A549 (cell line): ENCODE measurements at regions not wholly inside any gene's neighbourhood (a gene's known extent, or its start where the extent isn't known, plus 50 kb on each side); places are given as distances from the start of the nearest gene placed in this dataset.

Experiments
- CBX8 ChIP-seq: fragments of 200-600 bp; sonication (generic); IDR thresholded peaks from 2 replicates; pipeline ENCODE4 v1.6.1; 2016
- EP300 ChIP-seq, 2 experiments: fragments of >200 bp; sonication (Bioruptor Twin); formaldehyde crosslinking; IDR thresholded peaks; 2 replicates in 1 of 2; 3 replicates in 1 of 2; pipeline ENCODE4 v1.6.1; 2016 to 2017
- HDAC2 ChIP-seq: fragments of 200-600 bp; sonication (generic); IDR thresholded peaks from 2 replicates; pipeline ENCODE4 v1.6.1; 2016
- POLR2A ChIP-seq: IDR thresholded peaks from 2 replicates; pipeline ENCODE4 v1.6.1; 2012; ENCODE audit warnings: mild to moderate bottlenecking, low read length
- POLR2AphosphoS2 ChIP-seq: conservative IDR thresholded peaks from 2 replicates; pipeline ENCODE4 v1.6.1; 2012; ENCODE audit warnings: low read length, improper control_type of control experiment, inconsistent platforms
- SREBF2 ChIP-seq: fragments of 450-650 bp; IDR thresholded peaks from 2 replicates; pipeline ENCODE4 v1.6.1; 2014; ENCODE audit warnings: mild to moderate bottlenecking, moderate library complexity
- USF2 ChIP-seq: fragments of 450-650 bp; IDR thresholded peaks from 2 replicates; pipeline ENCODE4 v1.6.1; 2014; ENCODE audit warnings: antibody characterized with exemption
- ZNF302 ChIP-seq: fragments of 250-450 bp; sonication (Bioruptor Pico); IDR thresholded peaks from 2 replicates; pipeline ENCODE4 v1.9.0; 2021; ENCODE audit warnings: inconsistent platforms, mild to moderate bottlenecking, moderate library complexity
- TF ChIP-seq, protein P1 (sequence below): fragments of >200 bp; sonication (Bioruptor Twin); formaldehyde crosslinking; IDR thresholded peaks from 3 replicates; pipeline ENCODE4 v1.5.1; 2016

DNA sequence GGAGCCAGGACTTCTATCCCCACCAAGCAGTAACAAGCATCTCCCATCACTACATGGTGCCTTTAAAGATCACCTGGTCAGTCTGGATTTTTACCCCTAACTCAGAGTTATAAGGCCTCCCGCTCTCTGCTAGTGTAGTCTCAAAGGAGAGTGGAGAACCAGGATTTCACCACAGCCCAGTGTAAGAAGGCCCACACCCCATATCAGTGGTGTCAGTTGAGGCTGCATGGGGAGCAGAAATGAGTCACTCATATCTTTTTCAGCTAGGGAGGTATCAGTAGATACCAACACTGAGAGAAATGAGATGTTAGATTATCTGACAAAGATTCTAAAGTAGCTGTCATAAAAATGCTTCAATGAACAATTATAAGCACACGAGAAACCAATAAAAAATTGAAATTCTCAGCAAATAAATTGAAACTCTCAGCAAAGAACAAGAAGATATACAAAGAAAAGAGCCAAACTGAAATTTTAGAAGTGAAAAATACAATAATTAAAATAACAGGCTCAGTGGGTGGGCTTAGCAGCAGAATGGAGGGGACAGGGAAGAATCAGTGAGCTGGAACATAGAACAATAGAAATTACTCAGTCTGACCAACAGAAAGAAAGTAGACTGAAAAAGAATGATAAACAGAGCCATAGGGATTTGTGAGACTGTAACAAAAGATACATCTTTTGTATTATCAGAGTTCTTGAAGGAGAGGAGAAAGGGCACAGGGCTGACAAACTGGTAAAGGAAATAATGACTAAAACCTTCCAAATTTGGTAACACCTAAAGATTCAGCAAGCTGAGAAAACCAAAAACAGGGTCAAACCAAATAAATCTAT, 257.7 kb downstream of the ANAPC1 start:
- TF ChIP-seq EP300 (IDR thresholded peaks at IDR 0.05) (no peak), POLR2A (no peak), USF2 (no peak), ZNF302 (CRISPR knock-in tag) (no peak), POLR2AphosphoS2 (no peak), CBX8 (no peak), SREBF2 (no peak), HDAC2 (no peak)
- TF ChIP-seq, protein P1, sequence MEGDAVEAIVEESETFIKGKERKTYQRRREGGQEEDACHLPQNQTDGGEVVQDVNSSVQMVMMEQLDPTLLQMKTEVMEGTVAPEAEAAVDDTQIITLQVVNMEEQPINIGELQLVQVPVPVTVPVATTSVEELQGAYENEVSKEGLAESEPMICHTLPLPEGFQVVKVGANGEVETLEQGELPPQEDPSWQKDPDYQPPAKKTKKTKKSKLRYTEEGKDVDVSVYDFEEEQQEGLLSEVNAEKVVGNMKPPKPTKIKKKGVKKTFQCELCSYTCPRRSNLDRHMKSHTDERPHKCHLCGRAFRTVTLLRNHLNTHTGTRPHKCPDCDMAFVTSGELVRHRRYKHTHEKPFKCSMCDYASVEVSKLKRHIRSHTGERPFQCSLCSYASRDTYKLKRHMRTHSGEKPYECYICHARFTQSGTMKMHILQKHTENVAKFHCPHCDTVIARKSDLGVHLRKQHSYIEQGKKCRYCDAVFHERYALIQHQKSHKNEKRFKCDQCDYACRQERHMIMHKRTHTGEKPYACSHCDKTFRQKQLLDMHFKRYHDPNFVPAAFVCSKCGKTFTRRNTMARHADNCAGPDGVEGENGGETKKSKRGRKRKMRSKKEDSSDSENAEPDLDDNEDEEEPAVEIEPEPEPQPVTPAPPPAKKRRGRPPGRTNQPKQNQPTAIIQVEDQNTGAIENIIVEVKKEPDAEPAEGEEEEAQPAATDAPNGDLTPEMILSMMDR = no peak
